SK-N-SH treated with all-trans-retinoic acid at 6 μM for 48 hours (cell line): ENCODE measurements at regions not wholly inside any gene's neighbourhood (a gene's known extent, or its start where the extent isn't known, plus 50 kb on each side); places are given as distances from the start of the nearest gene placed in this dataset.

Source experiments
- ATAC-seq: fragments of 200-7000 bp; cut with Tn5 transposase; 3 replicates; pipeline ENCODE4 v1.9.1; 2020; ENCODE audit warnings: mild to moderate bottlenecking, moderate library complexity
- SNAI2 ChIP-seq: fragments of 250-450 bp; sonication (Bioruptor Pico); IDR thresholded peaks from 2 replicates; pipeline ENCODE4 v1.5.0; 2020; ENCODE audit warnings: mild to moderate bottlenecking, moderate library complexity
- TCF4 ChIP-seq: fragments of 250-450 bp; sonication (Bioruptor Pico); IDR thresholded peaks from 2 replicates; pipeline ENCODE4 v1.8.0; 2021; ENCODE audit warnings: mild to moderate bottlenecking, moderate library complexity, borderline replicate concordance
- ZC3H10 ChIP-seq: fragments of 250-450 bp; sonication (Bioruptor Pico); IDR thresholded peaks from 2 replicates; pipeline ENCODE4 v1.5.1; 2021; ENCODE audit warnings: mild to moderate bottlenecking, moderate library complexity
- ZNF70 ChIP-seq: fragments of 450-650 bp; formaldehyde crosslinking; IDR thresholded peaks from 2 replicates; pipeline ENCODE4 v1.5.0; 2020; ENCODE audit warnings: mild to moderate bottlenecking, moderate library complexity
- TF ChIP-seq, protein P1 (sequence below): fragments of 250-450 bp; sonication (Bioruptor Pico); IDR thresholded peaks from 2 replicates; pipeline ENCODE4 v1.5.0; 2020; ENCODE audit warnings: mild to moderate bottlenecking, moderate library complexity
- TF ChIP-seq, protein P2 (sequence below): fragments of 250-450 bp; sonication (Bioruptor Pico); IDR thresholded peaks from 2 replicates; pipeline ENCODE4 v1.8.0; 2021; ENCODE audit warnings: low read depth, mild to moderate bottlenecking, moderate library complexity, borderline replicate concordance

DNA sequence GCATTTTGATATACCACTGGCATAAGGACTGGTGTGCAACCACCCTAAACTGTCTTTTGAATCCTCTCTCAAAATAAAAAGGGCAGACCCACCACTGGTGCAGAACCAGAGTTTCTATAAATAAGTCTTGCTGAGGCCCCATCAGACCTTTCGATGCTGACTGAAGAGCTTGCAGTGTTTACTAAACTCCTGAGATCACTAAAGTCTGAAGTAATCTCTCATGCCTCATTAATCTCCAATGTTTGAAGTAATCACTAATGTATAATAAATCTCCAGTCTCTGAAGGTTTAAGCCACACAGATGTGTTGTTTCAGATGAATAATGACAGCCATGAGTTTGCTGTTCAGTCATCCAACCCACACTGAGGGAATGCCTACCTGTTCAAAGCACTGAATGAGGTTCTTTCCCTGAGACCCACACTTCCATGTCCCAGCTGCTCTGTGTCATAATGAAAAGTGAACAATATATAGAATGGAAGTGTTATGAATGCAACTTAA is 50.6 kb upstream of the DEUP1 start:
- no peak for TF ChIP-seq ZNF70 (CRISPR knock-in tag)
- TF ChIP-seq, protein P1, sequence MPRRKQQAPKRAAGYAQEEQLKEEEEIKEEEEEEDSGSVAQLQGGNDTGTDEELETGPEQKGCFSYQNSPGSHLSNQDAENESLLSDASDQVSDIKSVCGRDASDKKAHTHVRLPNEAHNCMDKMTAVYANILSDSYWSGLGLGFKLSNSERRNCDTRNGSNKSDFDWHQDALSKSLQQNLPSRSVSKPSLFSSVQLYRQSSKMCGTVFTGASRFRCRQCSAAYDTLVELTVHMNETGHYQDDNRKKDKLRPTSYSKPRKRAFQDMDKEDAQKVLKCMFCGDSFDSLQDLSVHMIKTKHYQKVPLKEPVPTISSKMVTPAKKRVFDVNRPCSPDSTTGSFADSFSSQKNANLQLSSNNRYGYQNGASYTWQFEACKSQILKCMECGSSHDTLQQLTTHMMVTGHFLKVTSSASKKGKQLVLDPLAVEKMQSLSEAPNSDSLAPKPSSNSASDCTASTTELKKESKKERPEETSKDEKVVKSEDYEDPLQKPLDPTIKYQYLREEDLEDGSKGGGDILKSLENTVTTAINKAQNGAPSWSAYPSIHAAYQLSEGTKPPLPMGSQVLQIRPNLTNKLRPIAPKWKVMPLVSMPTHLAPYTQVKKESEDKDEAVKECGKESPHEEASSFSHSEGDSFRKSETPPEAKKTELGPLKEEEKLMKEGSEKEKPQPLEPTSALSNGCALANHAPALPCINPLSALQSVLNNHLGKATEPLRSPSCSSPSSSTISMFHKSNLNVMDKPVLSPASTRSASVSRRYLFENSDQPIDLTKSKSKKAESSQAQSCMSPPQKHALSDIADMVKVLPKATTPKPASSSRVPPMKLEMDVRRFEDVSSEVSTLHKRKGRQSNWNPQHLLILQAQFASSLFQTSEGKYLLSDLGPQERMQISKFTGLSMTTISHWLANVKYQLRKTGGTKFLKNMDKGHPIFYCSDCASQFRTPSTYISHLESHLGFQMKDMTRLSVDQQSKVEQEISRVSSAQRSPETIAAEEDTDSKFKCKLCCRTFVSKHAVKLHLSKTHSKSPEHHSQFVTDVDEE (CRISPR knock-in tag) = no peak
- TF ChIP-seq SNAI2 (CRISPR knock-in tag) = no peak
- TF ChIP-seq, protein P2, sequence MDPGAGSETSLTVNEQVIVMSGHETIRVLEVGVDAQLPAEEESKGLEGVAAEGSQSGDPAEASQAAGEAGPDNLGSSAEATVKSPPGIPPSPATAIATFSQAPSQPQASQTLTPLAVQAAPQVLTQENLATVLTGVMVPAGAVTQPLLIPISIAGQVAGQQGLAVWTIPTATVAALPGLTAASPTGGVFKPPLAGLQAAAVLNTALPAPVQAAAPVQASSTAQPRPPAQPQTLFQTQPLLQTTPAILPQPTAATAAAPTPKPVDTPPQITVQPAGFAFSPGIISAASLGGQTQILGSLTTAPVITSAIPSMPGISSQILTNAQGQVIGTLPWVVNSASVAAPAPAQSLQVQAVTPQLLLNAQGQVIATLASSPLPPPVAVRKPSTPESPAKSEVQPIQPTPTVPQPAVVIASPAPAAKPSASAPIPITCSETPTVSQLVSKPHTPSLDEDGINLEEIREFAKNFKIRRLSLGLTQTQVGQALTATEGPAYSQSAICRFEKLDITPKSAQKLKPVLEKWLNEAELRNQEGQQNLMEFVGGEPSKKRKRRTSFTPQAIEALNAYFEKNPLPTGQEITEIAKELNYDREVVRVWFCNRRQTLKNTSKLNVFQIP (CRISPR knock-in tag) = no peak
- no peak for TF ChIP-seq TCF4 (CRISPR knock-in tag)
- no peak for TF ChIP-seq ZC3H10 (CRISPR knock-in tag)
- no peak for ATAC-seq
